ENCODE measurements at regions not wholly inside any gene's neighbourhood (a gene's known extent, or its start where the extent isn't known, plus 50 kb on each side); places are given as distances from the start of the nearest gene placed in this dataset.

DNA sequence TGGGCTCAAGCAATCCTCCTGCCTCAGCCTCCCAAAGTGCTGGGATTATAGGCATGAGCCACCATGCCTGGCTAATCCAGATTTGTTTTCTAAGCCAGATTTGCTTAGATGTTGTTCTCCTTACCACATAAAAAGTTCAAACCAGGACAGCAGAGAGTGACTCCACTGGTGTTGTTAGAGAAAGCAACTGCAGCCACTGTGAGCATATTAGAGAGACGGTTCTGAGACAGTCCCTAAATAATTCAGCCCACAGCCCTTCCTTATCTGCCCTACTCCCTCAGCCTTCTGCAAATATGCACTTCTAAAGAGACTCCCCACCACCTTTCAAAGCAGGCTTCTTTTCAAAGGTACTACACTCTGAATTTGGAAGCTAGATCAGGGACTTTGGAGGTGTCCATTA is 96.1 kb downstream of the DRD1 start:
- DNase-seq (ENCODE audit: low spot score): no peak
- no peak for TF ChIP-seq CTCF (IDR thresholded peaks at IDR 0.05; ENCODE audit: extremely low read depth, missing control alignments)

DNA sequence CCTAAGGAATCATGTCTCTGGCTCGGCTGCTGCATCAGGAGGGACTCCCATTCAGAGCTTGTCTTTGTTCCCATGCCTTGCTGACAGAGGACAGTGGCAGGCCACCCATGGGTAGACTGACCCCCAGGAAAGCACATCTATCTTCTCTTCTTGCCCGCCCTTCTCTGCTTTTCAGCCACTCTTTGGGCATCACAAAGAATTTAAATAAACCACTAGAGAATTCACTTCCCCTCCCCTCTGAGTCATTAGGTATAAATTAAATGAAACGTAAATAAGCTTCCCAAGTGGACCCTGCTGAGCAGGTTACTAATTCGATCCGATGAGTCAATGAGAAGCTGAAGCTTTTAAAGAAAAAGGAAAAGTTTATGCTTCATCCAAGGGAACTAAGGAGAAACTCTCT is 97.0 kb downstream of the DRD1 start:
- no peak for DNase-seq (ENCODE audit: low spot score)
- TF ChIP-seq CTCF (IDR thresholded peaks at IDR 0.05; ENCODE audit: extremely low read depth, missing control alignments): no peak

GRCh38 chr5:175344331-175345195 is 99.4 kb downstream of the DRD1 start:
- DNase-seq (ENCODE audit: low spot score): no peak
- no peak for TF ChIP-seq CTCF (IDR thresholded peaks at IDR 0.05; ENCODE audit: extremely low read depth, missing control alignments)

GRCh38 chr5:175343308-175343707 is 100.7 kb downstream of the DRD1 start:
- no peak for DNase-seq (ENCODE audit: low spot score)
- TF ChIP-seq CTCF (IDR thresholded peaks at IDR 0.05; ENCODE audit: extremely low read depth, missing control alignments): no peak

GRCh38 chr5:175340180-175340579 is 103.8 kb downstream of the DRD1 start:
- no peak for TF ChIP-seq CTCF (IDR thresholded peaks at IDR 0.05; ENCODE audit: extremely low read depth, missing control alignments)

DNA sequence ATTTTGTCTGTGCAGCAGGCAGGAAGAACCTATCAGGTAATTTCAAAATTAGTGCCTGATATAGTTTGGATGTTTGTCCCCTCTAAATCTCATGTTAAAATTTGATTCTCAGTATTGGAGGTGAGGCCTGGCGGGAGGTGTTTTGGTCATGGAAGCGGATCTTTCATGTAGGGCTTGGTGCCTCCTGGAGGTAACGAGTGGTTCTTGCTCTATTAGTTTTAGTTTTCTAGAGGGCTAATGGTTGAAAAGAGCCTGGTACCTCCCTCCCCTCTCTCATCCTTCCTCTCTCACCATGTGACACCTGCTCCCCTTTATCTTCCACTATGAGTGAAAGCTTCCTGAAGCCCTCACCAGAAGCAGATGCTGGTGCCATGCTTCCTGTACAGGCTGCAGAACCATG is 106.3 kb downstream of the DRD1 start:
- no peak for DNase-seq (ENCODE audit: low spot score)
- no peak for TF ChIP-seq CTCF (IDR thresholded peaks at IDR 0.05; ENCODE audit: extremely low read depth, missing control alignments)

More at GRCh38 chr5:175340180-175340579, 103.8 kb downstream of the DRD1 start:
- DNase-seq (ENCODE audit: low spot score): no peak

DNA sequence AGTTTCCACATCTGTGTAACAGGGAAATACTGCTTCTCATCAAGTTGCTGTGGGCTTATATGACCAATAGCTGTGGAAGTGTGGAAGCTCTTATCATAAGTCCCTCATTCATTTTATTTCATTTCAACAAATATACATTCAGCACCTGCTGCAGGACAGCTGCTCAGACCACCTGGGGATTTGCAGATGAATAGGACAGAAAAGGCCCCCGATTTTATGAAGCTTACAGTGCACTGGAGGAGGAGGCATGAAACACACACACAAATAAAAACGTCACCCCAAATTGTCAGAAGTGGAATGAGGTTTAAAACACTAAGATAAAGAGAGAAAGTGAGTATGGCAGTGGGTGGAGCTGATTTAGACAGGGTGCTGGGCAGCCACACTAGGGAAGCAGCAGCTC is 107.2 kb downstream of the DRD1 start:
- no peak for TF ChIP-seq CTCF (IDR thresholded peaks at IDR 0.05; ENCODE audit: extremely low read depth, missing control alignments)
- DNase-seq (ENCODE audit: low spot score): no peak

Data from GM20000 (cell line).